GM12864 (cell line): ENCODE measurements at regions not wholly inside any gene's neighbourhood (a gene's known extent, or its start where the extent isn't known, plus 50 kb on each side); places are given as distances from the start of the nearest gene placed in this dataset.

Experiments
- DNase-seq: peaks from one replicate; pipeline ENCODE4 v3.0.0-alpha.2; 2011; ENCODE audit warnings: low read depth
- H3K4me3 ChIP-seq: 2 replicates; pipeline ENCODE4 v1.5.1; 2011; ENCODE audit warnings: mild to moderate bottlenecking, low read depth, low read length, control low read depth
- TF ChIP-seq, protein P1 (sequence below): IDR thresholded peaks from 2 replicates; pipeline ENCODE4 v1.5.1; 2011; ENCODE audit warnings: low read depth, mild to moderate bottlenecking, moderate library complexity, low read length, control low read depth, inconsistent platforms; ENCODE audit errors: missing control alignments

DNA sequence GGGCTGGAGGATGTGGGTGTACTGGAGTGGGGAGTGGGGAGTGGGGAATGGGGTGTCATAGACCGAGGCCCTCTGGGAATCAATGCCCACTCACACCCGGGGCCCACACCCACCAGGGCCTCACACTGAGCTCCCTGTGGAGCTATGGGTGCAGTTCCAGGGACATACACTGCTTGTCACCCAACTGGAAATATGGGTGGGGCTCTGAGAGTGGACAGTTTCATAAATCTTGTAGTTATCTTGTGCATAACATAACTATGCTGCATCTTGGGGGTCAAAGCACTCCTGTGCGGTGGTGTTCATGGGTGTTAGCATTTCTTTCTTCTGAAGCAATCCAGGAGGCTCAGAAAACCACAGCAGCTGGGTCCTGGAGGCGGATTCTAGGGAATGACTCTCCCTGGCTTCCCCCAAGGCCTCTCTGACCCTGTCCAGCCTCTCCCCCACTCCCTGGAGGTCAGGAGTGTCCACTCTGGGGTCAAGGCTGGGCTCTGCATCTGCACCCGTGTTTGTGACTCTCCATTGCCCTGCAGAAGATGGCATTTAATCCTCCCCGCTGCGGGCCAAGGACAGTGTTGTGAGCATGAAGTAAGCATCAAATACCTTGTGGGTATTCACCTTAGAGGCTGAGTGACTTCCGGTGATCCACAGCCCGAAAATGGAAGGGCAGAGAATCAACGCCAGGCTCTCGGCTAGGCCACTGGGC lies 172.5 kb downstream of the CTTN start:
- no peak for DNase-seq
- H3K4me3 ChIP-seq = no peak overlapping the region
- TF ChIP-seq, protein P1, sequence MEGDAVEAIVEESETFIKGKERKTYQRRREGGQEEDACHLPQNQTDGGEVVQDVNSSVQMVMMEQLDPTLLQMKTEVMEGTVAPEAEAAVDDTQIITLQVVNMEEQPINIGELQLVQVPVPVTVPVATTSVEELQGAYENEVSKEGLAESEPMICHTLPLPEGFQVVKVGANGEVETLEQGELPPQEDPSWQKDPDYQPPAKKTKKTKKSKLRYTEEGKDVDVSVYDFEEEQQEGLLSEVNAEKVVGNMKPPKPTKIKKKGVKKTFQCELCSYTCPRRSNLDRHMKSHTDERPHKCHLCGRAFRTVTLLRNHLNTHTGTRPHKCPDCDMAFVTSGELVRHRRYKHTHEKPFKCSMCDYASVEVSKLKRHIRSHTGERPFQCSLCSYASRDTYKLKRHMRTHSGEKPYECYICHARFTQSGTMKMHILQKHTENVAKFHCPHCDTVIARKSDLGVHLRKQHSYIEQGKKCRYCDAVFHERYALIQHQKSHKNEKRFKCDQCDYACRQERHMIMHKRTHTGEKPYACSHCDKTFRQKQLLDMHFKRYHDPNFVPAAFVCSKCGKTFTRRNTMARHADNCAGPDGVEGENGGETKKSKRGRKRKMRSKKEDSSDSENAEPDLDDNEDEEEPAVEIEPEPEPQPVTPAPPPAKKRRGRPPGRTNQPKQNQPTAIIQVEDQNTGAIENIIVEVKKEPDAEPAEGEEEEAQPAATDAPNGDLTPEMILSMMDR = no peak

- no peak overlapping the region for H3K4me3 ChIP-seq
- TF ChIP-seq, protein P1 = no peak
- DNase-seq = no peak
Observed at GRCh38 chr11:70572974-70573260, 174.6 kb downstream of the CTTN start.

DNA sequence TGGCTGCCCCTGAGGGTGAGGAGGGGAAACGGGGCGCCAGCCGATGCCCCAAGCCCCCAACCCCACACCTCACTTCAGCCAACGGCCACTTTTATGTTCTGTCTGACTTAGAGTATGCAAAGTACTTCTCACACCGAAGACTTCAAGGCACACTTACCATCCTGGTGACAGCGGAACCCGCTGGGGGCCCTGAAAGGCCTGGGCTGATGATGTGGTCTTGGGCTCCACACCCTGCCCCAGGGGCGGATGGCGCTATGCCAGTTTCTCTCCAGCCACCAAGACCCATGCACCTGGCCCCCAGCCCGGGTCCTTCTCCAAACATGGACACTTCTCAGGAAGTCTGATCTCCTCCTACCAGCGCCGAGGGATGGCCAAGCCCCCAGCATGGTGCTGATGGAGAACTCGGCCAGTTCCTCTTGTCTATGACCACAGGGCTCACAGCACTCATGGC lies 175.4 kb downstream of the CTTN start:
- no peak overlapping the region for H3K4me3 ChIP-seq
- TF ChIP-seq, protein P1 = no peak
- no peak for DNase-seq

DNA sequence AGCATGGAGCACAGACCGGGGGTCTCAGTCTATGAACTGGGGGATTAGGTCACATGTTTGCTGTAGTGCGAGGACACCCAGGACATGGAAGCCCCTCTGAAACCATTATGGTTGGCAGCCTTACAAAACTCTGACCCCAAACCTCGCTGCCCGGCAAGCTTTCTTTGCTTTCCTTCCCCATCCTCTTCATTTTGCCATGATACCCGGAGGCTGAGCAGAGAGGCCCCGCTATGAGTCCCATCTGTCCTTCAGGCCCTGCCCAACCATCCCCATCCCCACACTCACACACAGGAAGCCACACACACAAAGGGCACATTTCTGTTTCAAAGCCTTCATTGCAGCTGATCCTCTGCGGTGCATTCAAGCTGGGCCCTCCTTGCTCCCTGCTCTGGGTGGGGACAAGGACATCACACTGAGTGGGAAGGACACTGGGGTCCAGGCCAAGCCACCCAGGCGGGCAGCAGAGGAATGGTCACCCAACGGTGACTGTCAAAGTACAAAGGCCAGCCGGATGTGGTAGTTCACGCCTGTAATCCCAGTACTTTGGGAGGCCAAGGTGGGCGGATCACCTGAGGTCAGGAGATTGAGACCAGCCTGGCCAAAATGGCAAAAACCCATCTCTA lies 176.5 kb downstream of the CTTN start:
- DNase-seq = no peak
- H3K4me3 ChIP-seq = no peak overlapping the region
- TF ChIP-seq, protein P1 = no peak

DNA sequence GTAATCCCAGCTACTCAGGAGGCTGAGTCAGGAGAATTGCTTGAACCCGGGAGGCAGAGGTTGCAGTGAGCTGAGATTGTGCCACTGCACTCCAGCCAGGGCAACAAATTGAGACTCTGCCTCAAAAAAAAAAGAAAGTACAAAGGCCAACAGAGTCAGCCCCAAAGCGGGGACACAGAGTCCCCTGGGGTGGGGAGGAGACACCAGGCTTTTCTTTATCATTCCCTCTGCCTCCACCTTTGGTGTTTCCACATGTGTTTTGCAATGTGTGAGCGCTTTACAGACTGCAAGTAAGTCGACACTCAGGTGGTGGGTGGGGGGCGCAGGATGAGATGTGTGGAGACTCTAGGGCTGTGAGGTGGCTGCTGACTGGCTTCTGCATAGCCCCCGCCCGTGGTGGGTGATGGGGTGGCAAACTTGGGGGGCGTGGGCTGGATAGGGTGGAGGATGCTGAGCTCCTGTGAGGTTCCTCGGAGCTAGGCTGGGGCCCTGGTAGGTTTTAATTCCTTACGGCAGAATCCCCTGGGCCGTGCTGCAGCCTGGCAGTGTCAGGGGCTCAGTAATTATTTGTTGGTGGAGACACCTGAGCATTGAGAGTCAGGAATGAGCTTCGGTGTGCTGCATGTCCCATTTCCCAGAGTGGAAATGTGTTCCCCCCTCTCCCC lies 177.2 kb downstream of the CTTN start:
- no peak overlapping the region for H3K4me3 ChIP-seq
- no peak for DNase-seq
- TF ChIP-seq, protein P1 = no peak

- TF ChIP-seq, protein P1 = no peak
- no peak overlapping the region for H3K4me3 ChIP-seq
- DNase-seq = no peak
Observed at GRCh38 chr11:70577258-70577603, 178.9 kb downstream of the CTTN start.

- TF ChIP-seq, protein P1 = no peak
- no peak overlapping the region for H3K4me3 ChIP-seq
- DNase-seq = no peak
Observed at GRCh38 chr11:70577948-70578347, 179.6 kb downstream of the CTTN start.
